K562 (cell line): ENCODE measurements at regions not wholly inside any gene's neighbourhood (a gene's known extent, or its start where the extent isn't known, plus 50 kb on each side); places are given as distances from the start of the nearest gene placed in this dataset.
A peak's percentile ranks its signal among the peaks of the same experiment; 100 is the strongest.

Source experiments
- ARHGAP35 ChIP-seq: fragments of 450-650 bp; IDR thresholded peaks from 2 replicates; pipeline ENCODE4 v1.6.1; 2018; ENCODE audit not compliant: partially characterized antibody
- CC2D1A ChIP-seq: fragments of 450-650 bp; IDR thresholded peaks from 2 replicates; pipeline ENCODE4 v1.6.1; 2017; ENCODE audit warnings: mild to moderate bottlenecking
- CREM ChIP-seq: IDR thresholded peaks from 2 replicates; pipeline ENCODE4 v1.6.1; 2014; ENCODE audit warnings: antibody characterized with exemption, low read depth
- EGR1 ChIP-seq: fragments of 450-650 bp; conservative IDR thresholded peaks from 2 replicates; pipeline ENCODE4 v1.6.1; 2017; ENCODE audit warnings: mild to moderate bottlenecking
- GTF2A2 ChIP-seq: IDR thresholded peaks from 2 replicates; pipeline ENCODE4 v1.6.1; 2016; ENCODE audit warnings: mild to moderate bottlenecking, missing genetic modification characterization, missing compliant biosample characterization
- HDAC1 ChIP-seq, 2 experiments: fragments of 450-650 bp; IDR thresholded peaks; 2 replicates each; pipeline ENCODE4 v1.6.1; 2016 to 2017; ENCODE audit warnings: inconsistent platforms in 1 of 2, mild to moderate bottlenecking in 1 of 2, moderate library complexity in 1 of 2
- HIVEP1 ChIP-seq: fragments of 250-450 bp; sonication (Bioruptor Pico); IDR thresholded peaks from 2 replicates; pipeline ENCODE4 v1.4.0; 2020; ENCODE audit warnings: mild to moderate bottlenecking
- ID3 ChIP-seq, 2 experiments: fragments of 250-450 bp in 1 of 2; fragments of 450-650 bp in 1 of 2; sonication (Bioruptor Pico) in 1 of 2; IDR thresholded peaks; 2 replicates each; pipeline versions ENCODE4 v1.6.1 to v1.8.0; 2016 to 2021; ENCODE audit warnings: mild to moderate bottlenecking in 2 of 2, moderate library complexity in 2 of 2, missing compliant biosample characterization in 1 of 2, missing genetic modification characterization in 1 of 2
- KDM4B ChIP-seq, 2 experiments: fragments of 450-650 bp in 1 of 2; sonication (generic) in 1 of 2; IDR thresholded peaks; 2 replicates each; pipeline ENCODE4 v1.6.1; 2016 to 2017; ENCODE audit warnings: borderline replicate concordance in 2 of 2, antibody characterized with exemption in 1 of 2, low read depth in 1 of 2, mild to moderate bottlenecking in 1 of 2
- KHSRP ChIP-seq: fragments of 450-650 bp; IDR thresholded peaks from 2 replicates; pipeline ENCODE4 v1.6.1; 2017
- MBD2 ChIP-seq: sonication (generic); IDR thresholded peaks from 2 replicates; pipeline ENCODE4 v1.6.1; 2016; ENCODE audit warnings: low read depth, borderline replicate concordance
- MEIS2 ChIP-seq: fragments of 450-650 bp; IDR thresholded peaks from 2 replicates; pipeline ENCODE4 v1.6.1; 2014; ENCODE audit warnings: mild to moderate bottlenecking; ENCODE audit not compliant: partially characterized antibody
- NR2F6 ChIP-seq: fragments of 450-650 bp; formaldehyde crosslinking; IDR thresholded peaks from 2 replicates; pipeline ENCODE4 v1.4.0; 2020; ENCODE audit warnings: mild to moderate bottlenecking
- NR4A1 ChIP-seq, 2 experiments: fragments of 250-450 bp in 1 of 2; fragments of 450-650 bp in 1 of 2; sonication (Bioruptor Pico) in 1 of 2; IDR thresholded peaks; 2 replicates each; pipeline versions ENCODE4 v1.4.0 to v1.6.1; 2016 to 2020; ENCODE audit warnings: mild to moderate bottlenecking in 2 of 2, missing compliant biosample characterization in 1 of 2, missing genetic modification characterization in 1 of 2, moderate library complexity in 1 of 2
- PHB2 ChIP-seq: fragments of 450-650 bp; IDR thresholded peaks from 2 replicates; pipeline ENCODE4 v1.6.1; 2017; ENCODE audit warnings: low read depth
- RBM14 ChIP-seq: fragments of 200-400 bp; formaldehyde crosslinking; IDR thresholded peaks from 2 replicates; pipeline ENCODE4 v1.6.1; 2018; ENCODE audit warnings: low read depth, mild to moderate bottlenecking, low read length, moderate library complexity, borderline replicate concordance; ENCODE audit not compliant: insufficient read depth
- SETDB1 ChIP-seq: IDR thresholded peaks from one replicate; pipeline ENCODE4 v1.6.1; 2012; ENCODE audit warnings: low read length, control low read depth, inconsistent platforms
- SMARCA4 ChIP-seq: fragments of 450-650 bp; IDR thresholded peaks from 2 replicates; pipeline ENCODE4 v1.6.1; 2016
- SP2 ChIP-seq: IDR thresholded peaks from 2 replicates; pipeline ENCODE4 v1.6.1; 2011; ENCODE audit warnings: mild to moderate bottlenecking, low read depth, low read length, moderate library complexity; ENCODE audit not compliant: poor library complexity, severe bottlenecking; ENCODE audit errors: extremely low read depth
- SRSF9 ChIP-seq: fragments of 200-400 bp; formaldehyde crosslinking; IDR thresholded peaks from 2 replicates; pipeline ENCODE4 v1.6.1; 2017; ENCODE audit warnings: low read depth, low read length, borderline replicate concordance
- U2AF2 ChIP-seq: fragments of 200-400 bp; formaldehyde crosslinking; optimal IDR thresholded peaks from 2 replicates; pipeline ENCODE3; 2017; ENCODE audit warnings: low read depth, mild to moderate bottlenecking, low read length
- ZBTB2 ChIP-seq: fragments of 450-650 bp; IDR thresholded peaks from 2 replicates; pipeline ENCODE4 v1.6.1; 2016; ENCODE audit warnings: antibody characterized with exemption
- ZC3H11A ChIP-seq: IDR thresholded peaks from 2 replicates; pipeline ENCODE4 v1.6.1; 2012; ENCODE audit warnings: low read depth, low read length, improper control_type of control experiment
- ZNF239 ChIP-seq: fragments of 250-450 bp; sonication (Bioruptor Pico); IDR thresholded peaks from 2 replicates; pipeline ENCODE4 v1.4.0; 2020; ENCODE audit warnings: mild to moderate bottlenecking
- ZNF3 ChIP-seq: fragments of 250-450 bp; sonication (Bioruptor Pico); IDR thresholded peaks from 2 replicates; pipeline ENCODE4 v1.5.0; 2021; ENCODE audit warnings: mild to moderate bottlenecking, moderate library complexity
- ZNF695 ChIP-seq: fragments of 450-650 bp; formaldehyde crosslinking; IDR thresholded peaks from 2 replicates; pipeline ENCODE4 v1.4.0; 2020; ENCODE audit warnings: mild to moderate bottlenecking, moderate library complexity
- ZNF696 ChIP-seq: fragments of 250-450 bp; sonication (Bioruptor Pico); conservative IDR thresholded peaks from 2 replicates; pipeline ENCODE4 v1.4.0; 2020; ENCODE audit warnings: mild to moderate bottlenecking, moderate library complexity

GRCh38 chr2:157929871-157930667 is 53.9 kb upstream of the ACVR1 start (continued):
- no peak for TF ChIP-seq ZNF3 (CRISPR knock-in tag)
- peak; percentile 86 for TF ChIP-seq CREM
- TF ChIP-seq MBD2: peak; percentile 95
- peak; percentile 90 for TF ChIP-seq HIVEP1 (CRISPR knock-in tag)
- TF ChIP-seq HDAC1 (IDR thresholded peaks at IDR 0.05): peak in 1 of 2 experiments; percentile 98; a peak in 3 of 4 replicates
- TF ChIP-seq KDM4B (IDR thresholded peaks at IDR 0.05; ENCODE audit: borderline replicate concordance in 2 of 2, low read depth in 1 of 2): no peak
- TF ChIP-seq SETDB1: no peak
- TF ChIP-seq U2AF2: no peak
- TF ChIP-seq NR4A1 (CRISPR knock-in tag; IDR thresholded peaks at IDR 0.05): peak; percentile 88
- TF ChIP-seq NR4A1 (tag; IDR thresholded peaks at IDR 0.05): peak; percentile 97
- peak; percentile 87; the same call in 1 of the 2 replicates for TF ChIP-seq ZNF695 (CRISPR knock-in tag)
- peak; percentile 7; the same call in 1 of the 2 replicates for TF ChIP-seq ID3 (CRISPR knock-in tag; IDR thresholded peaks at IDR 0.05)
- TF ChIP-seq ID3 (tag; IDR thresholded peaks at IDR 0.05): peak; percentile 98
- TF ChIP-seq ZC3H11A: no peak
- no peak for TF ChIP-seq ZNF696 (CRISPR knock-in tag)
- peak; percentile 100 for TF ChIP-seq SMARCA4
- TF ChIP-seq ZBTB2: peak; percentile 78; the same call in 1 of the 2 replicates
- peak; percentile 99 for TF ChIP-seq CC2D1A
- TF ChIP-seq KHSRP: peak; percentile 97
- peak; percentile 28; the same call in 1 of the 2 replicates for TF ChIP-seq NR2F6 (CRISPR knock-in tag)
- TF ChIP-seq ZNF239 (CRISPR knock-in tag): peak; percentile 87
- TF ChIP-seq ARHGAP35: no peak
- TF ChIP-seq PHB2: peak; percentile 99
- TF ChIP-seq SRSF9: no peak
- TF ChIP-seq RBM14: no peak
- peak; percentile 54; the same call in 1 of the 2 replicates for TF ChIP-seq EGR1
- TF ChIP-seq GTF2A2 (tag): 0 out of 2 replicates have a peak, but pooled peaks have one; percentile 16
- TF ChIP-seq MEIS2: peak; percentile 100
- TF ChIP-seq SP2: no peak
